ENCODE measurements at regions not wholly inside any gene's neighbourhood (a gene's known extent, or its start where the extent isn't known, plus 50 kb on each side); places are given as distances from the start of the nearest gene placed in this dataset.

GRCh38 chr2:133652398-133652797, 84.1 kb upstream of the NCKAP5 start:
- no peak for TF ChIP-seq CTCF (IDR thresholded peaks at IDR 0.05)
- TF ChIP-seq POLR2A (IDR thresholded peaks at IDR 0.05): no peak
- no peak for TF ChIP-seq EP300 (IDR thresholded peaks at IDR 0.05; ENCODE audit: low read depth)
